ENCODE measurements at regions not wholly inside any gene's neighbourhood (a gene's known extent, or its start where the extent isn't known, plus 50 kb on each side); places are given as distances from the start of the nearest gene placed in this dataset.

DNA sequence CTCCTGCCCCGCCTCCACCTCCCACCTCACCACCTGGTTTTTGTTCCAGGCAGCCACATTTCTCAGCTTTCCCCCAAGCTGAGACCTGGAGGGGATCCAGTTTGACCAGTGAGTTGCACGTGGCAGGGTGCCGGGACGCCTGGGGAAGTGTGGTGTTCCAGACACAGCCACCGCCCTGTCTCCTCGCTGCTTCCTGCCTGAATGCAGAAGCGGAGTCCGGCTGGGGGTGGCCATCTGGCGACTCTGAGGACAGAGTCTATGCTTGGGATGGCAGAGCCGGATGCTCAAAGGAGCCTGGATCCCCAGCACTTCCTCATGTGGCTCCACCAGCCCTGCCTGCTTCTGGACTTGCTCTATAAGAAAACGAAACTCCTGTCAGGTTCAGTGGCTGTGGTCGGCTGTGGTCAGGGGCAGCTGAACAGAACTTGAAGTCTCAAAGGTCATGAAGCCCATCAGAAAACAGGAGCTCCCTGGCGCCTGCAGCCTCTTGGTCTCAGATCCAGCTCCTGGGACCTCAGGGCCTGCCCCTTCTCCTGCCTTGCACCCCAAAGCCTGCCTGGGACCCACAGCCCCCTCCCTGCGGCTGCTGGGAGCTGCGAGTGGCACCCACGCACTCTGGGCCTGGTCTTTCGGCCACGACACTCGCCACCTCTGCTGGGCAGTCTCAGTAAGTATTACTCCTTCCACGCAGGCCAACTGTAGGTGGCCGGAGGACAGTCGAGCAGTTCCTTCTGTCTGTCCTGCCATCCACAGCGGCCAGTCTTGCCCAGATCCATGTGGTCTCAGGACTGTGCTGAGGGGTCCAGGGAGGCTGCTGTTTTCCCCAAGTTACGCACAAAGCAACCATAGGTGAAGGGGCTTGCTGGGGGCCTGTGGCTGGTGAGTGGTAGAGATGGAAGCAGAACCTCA is 112.8 kb upstream of the MEF2A start:
- TF ChIP-seq, protein P1, sequence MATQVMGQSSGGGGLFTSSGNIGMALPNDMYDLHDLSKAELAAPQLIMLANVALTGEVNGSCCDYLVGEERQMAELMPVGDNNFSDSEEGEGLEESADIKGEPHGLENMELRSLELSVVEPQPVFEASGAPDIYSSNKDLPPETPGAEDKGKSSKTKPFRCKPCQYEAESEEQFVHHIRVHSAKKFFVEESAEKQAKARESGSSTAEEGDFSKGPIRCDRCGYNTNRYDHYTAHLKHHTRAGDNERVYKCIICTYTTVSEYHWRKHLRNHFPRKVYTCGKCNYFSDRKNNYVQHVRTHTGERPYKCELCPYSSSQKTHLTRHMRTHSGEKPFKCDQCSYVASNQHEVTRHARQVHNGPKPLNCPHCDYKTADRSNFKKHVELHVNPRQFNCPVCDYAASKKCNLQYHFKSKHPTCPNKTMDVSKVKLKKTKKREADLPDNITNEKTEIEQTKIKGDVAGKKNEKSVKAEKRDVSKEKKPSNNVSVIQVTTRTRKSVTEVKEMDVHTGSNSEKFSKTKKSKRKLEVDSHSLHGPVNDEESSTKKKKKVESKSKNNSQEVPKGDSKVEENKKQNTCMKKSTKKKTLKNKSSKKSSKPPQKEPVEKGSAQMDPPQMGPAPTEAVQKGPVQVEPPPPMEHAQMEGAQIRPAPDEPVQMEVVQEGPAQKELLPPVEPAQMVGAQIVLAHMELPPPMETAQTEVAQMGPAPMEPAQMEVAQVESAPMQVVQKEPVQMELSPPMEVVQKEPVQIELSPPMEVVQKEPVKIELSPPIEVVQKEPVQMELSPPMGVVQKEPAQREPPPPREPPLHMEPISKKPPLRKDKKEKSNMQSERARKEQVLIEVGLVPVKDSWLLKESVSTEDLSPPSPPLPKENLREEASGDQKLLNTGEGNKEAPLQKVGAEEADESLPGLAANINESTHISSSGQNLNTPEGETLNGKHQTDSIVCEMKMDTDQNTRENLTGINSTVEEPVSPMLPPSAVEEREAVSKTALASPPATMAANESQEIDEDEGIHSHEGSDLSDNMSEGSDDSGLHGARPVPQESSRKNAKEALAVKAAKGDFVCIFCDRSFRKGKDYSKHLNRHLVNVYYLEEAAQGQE (IDR thresholded peaks at IDR 0.05; ENCODE audit: insufficient replicate concordance, low read depth): no peak
- TF ChIP-seq, protein P2, sequence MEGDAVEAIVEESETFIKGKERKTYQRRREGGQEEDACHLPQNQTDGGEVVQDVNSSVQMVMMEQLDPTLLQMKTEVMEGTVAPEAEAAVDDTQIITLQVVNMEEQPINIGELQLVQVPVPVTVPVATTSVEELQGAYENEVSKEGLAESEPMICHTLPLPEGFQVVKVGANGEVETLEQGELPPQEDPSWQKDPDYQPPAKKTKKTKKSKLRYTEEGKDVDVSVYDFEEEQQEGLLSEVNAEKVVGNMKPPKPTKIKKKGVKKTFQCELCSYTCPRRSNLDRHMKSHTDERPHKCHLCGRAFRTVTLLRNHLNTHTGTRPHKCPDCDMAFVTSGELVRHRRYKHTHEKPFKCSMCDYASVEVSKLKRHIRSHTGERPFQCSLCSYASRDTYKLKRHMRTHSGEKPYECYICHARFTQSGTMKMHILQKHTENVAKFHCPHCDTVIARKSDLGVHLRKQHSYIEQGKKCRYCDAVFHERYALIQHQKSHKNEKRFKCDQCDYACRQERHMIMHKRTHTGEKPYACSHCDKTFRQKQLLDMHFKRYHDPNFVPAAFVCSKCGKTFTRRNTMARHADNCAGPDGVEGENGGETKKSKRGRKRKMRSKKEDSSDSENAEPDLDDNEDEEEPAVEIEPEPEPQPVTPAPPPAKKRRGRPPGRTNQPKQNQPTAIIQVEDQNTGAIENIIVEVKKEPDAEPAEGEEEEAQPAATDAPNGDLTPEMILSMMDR (IDR thresholded peaks at IDR 0.05; ENCODE audit: insufficient read depth, low read length): no peak
- TF ChIP-seq POLR2AphosphoS5 (IDR thresholded peaks at IDR 0.05; ENCODE audit: low read depth) (peak; percentile 48; the same call in 1 of the 2 replicates), GABPA (IDR thresholded peaks at IDR 0.05; ENCODE audit: low read depth) (peak; percentile 30; the same call in 1 of the 2 replicates)

Data from HL-60 (cell line).